Thyroid gland (tissue), 4 donors: ENCODE measurements at regions not wholly inside any gene's neighbourhood (a gene's known extent, or its start where the extent isn't known, plus 50 kb on each side); places are given as distances from the start of the nearest gene placed in this dataset.

Experiments used
- CTCF ChIP-seq, 6 experiments: fragments of 200-600 bp in 3 of 6; fragments of 450-650 bp in 3 of 6; sonication (generic) in 3 of 6; IDR thresholded peaks; one replicate each; pipeline ENCODE4 v1.5.1; 2016 to 2019; ENCODE audit warnings: antibody characterized with exemption in 6 of 6, mild to moderate bottlenecking in 2 of 6, inconsistent platforms in 1 of 6, moderate library complexity in 1 of 6
- POLR2A ChIP-seq, 2 donors: fragments of 450-650 bp; IDR thresholded peaks; one replicate each; pipeline ENCODE4 v1.6.1; 2017; ENCODE audit warnings: antibody characterized with exemption in 2 of 2, mild to moderate bottlenecking in 2 of 2, moderate library complexity in 1 of 2

GRCh38 chr2:236704887-236705286, 135.3 kb downstream of the ACKR3 start:
- no peak for TF ChIP-seq CTCF (IDR thresholded peaks at IDR 0.05)
- TF ChIP-seq POLR2A (IDR thresholded peaks at IDR 0.05): no peak
